ENCODE measurements at regions not wholly inside any gene's neighbourhood (a gene's known extent, or its start where the extent isn't known, plus 50 kb on each side); places are given as distances from the start of the nearest gene placed in this dataset.

GRCh38 chr9:129343424-129344375, 165.6 kb upstream of the IER5L start:
- TF ChIP-seq POLR2AphosphoS5 (IDR thresholded peaks at IDR 0.05) (peak; percentile 70 to 81 (median 77)), CTCF (IDR thresholded peaks at IDR 0.05 in 8 of 11, conservative IDR thresholded peaks at IDR 0.05 in 3 of 11) (peak in 4 of 11 experiments; percentile 31 to 71 (median 48))
